ENCODE measurements at regions not wholly inside any gene's neighbourhood (a gene's known extent, or its start where the extent isn't known, plus 50 kb on each side); places are given as distances from the start of the nearest gene placed in this dataset.

GRCh38 chr3:88211096-88211890 is 61.5 kb downstream of the C3orf38 start:
- TF ChIP-seq POLR2A (IDR thresholded peaks at IDR 0.05) = no peak
- TF ChIP-seq, protein P1, sequence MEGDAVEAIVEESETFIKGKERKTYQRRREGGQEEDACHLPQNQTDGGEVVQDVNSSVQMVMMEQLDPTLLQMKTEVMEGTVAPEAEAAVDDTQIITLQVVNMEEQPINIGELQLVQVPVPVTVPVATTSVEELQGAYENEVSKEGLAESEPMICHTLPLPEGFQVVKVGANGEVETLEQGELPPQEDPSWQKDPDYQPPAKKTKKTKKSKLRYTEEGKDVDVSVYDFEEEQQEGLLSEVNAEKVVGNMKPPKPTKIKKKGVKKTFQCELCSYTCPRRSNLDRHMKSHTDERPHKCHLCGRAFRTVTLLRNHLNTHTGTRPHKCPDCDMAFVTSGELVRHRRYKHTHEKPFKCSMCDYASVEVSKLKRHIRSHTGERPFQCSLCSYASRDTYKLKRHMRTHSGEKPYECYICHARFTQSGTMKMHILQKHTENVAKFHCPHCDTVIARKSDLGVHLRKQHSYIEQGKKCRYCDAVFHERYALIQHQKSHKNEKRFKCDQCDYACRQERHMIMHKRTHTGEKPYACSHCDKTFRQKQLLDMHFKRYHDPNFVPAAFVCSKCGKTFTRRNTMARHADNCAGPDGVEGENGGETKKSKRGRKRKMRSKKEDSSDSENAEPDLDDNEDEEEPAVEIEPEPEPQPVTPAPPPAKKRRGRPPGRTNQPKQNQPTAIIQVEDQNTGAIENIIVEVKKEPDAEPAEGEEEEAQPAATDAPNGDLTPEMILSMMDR (IDR thresholded peaks at IDR 0.05) = no peak
